Epithelial cell of prostate (primary cell): ENCODE measurements at regions not wholly inside any gene's neighbourhood (a gene's known extent, or its start where the extent isn't known, plus 50 kb on each side); places are given as distances from the start of the nearest gene placed in this dataset.
"Not testable (repeated sequence)": the region's sequence is repeated elsewhere in the genome, so short reads cannot be mapped to it uniquely, and the experiment has no call there.

Source experiments
- DNase-seq: peaks from one replicate; pipeline ENCODE4 v3.0.0-alpha.2; 2011; ENCODE audit warnings: low read depth, low spot score
- H3K27ac ChIP-seq: fragments of 450-650 bp; 2 replicates; pipeline ENCODE4 v1.5.1; 2017; ENCODE audit warnings: mild to moderate bottlenecking

GRCh38 chr7:39824456-39825200 is 125.4 kb upstream of the CDK13 start:
- H3K27ac ChIP-seq, result no peak overlapping the region
- no peak for DNase-seq

- H3K27ac ChIP-seq, result no peak overlapping the region
- no peak for DNase-seq
Observed at GRCh38 chr7:39825401-39825980, 124.6 kb upstream of the CDK13 start.

- no peak for DNase-seq
- no peak overlapping the region for H3K27ac ChIP-seq
Observed at GRCh38 chr7:39826166-39826565, 123.9 kb upstream of the CDK13 start.

- no peak for DNase-seq
- no peak overlapping the region for H3K27ac ChIP-seq
Observed at GRCh38 chr7:39827571-39827970, 122.5 kb upstream of the CDK13 start.

- DNase-seq, result no peak
- no peak overlapping the region for H3K27ac ChIP-seq
Observed at GRCh38 chr7:39829028-39829427, 121.0 kb upstream of the CDK13 start.

- DNase-seq, result no peak
- H3K27ac ChIP-seq, result no peak overlapping the region
Observed at GRCh38 chr7:39832519-39833085, 117.5 kb upstream of the CDK13 start.

- not testable (repeated sequence) for DNase-seq, H3K27ac ChIP-seq
Observed at GRCh38 chr7:39833180-39833799, 116.8 kb upstream of the CDK13 start.

GRCh38 chr7:39833865-39834634 is 116.0 kb upstream of the CDK13 start:
- DNase-seq, H3K27ac ChIP-seq: not testable (repeated sequence)

GRCh38 chr7:39838326-39838725 is 111.7 kb upstream of the CDK13 start:
- no peak overlapping the region for H3K27ac ChIP-seq
- peak; percentile 5 for DNase-seq

GRCh38 chr7:39845006-39845405 is 105.0 kb upstream of the CDK13 start:
- no peak overlapping the region for H3K27ac ChIP-seq
- no peak for DNase-seq

GRCh38 chr7:39847227-39847626 is 102.8 kb upstream of the CDK13 start:
- DNase-seq, result no peak
- H3K27ac ChIP-seq, result no peak overlapping the region

- H3K27ac ChIP-seq, result no peak overlapping the region
- no peak for DNase-seq
Observed at GRCh38 chr7:39851466-39852045, 98.5 kb upstream of the CDK13 start.

- not testable (repeated sequence) for H3K27ac ChIP-seq, DNase-seq
Observed at GRCh38 chr7:39854616-39855324, 95.3 kb upstream of the CDK13 start.

- DNase-seq, result no peak
- no peak overlapping the region for H3K27ac ChIP-seq
Observed at GRCh38 chr7:39855325-39855674, 94.8 kb upstream of the CDK13 start.

- H3K27ac ChIP-seq, DNase-seq: not testable (repeated sequence)
Observed at GRCh38 chr7:39863675-39864322, 86.3 kb upstream of the CDK13 start.

GRCh38 chr7:39869888-39870522 is 80.1 kb upstream of the CDK13 start:
- DNase-seq, result not testable (repeated sequence)

GRCh38 chr7:39871610-39872009 is 78.4 kb upstream of the CDK13 start:
- not testable (repeated sequence) for H3K27ac ChIP-seq, DNase-seq

More at GRCh38 chr7:39869888-39870522, 80.1 kb upstream of the CDK13 start:
- not testable (repeated sequence) for H3K27ac ChIP-seq

GRCh38 chr7:39880556-39880955 is 69.5 kb upstream of the CDK13 start:
- DNase-seq, result no peak

More at GRCh38 chr7:39880556-39880955, 69.5 kb upstream of the CDK13 start:
- no peak overlapping the region for H3K27ac ChIP-seq
